GM23338 (cell line): ENCODE measurements at regions not wholly inside any gene's neighbourhood (a gene's known extent, or its start where the extent isn't known, plus 50 kb on each side); places are given as distances from the start of the nearest gene placed in this dataset.

ENCODE experiments used
- ATAC-seq: fragments of 200-7000 bp; cut with Tn5 transposase; 3 replicates; pipeline ENCODE4 v1.9.1; 2020
- DNase-seq: peaks from one replicate; pipeline ENCODE4 v3.0.0-alpha.2; 2015; ENCODE audit warnings: low spot score
- H2AFZ ChIP-seq: fragments of 200-600 bp; sonication (generic); 2 replicates; pipeline ENCODE4 v1.8.0; 2016; ENCODE audit warnings: antibody characterized with exemption, mild to moderate bottlenecking, moderate library complexity
- H3F3A ChIP-seq: fragments of 200-600 bp; sonication (generic); replicated peaks from 2 replicates; pipeline ENCODE4 v1.8.0; 2017; ENCODE audit warnings: antibody characterized with exemption, mixed run types, low read depth
- H3K27ac ChIP-seq: fragments of 200-600 bp; sonication (generic); 2 replicates; pipeline ENCODE4 v1.6.1; 2016; ENCODE audit warnings: low read depth
- H3K27me3 ChIP-seq: fragments of 200-600 bp; sonication (generic); 2 replicates; pipeline ENCODE4 v1.8.0; 2016; ENCODE audit warnings: mild to moderate bottlenecking, mixed run types, moderate library complexity; ENCODE audit not compliant: insufficient read depth
- H3K36me3 ChIP-seq: fragments of 200-600 bp; sonication (generic); 2 replicates; pipeline ENCODE4 v1.8.0; 2016; ENCODE audit warnings: mild to moderate bottlenecking; ENCODE audit not compliant: insufficient read depth
- H3K4me1 ChIP-seq: fragments of 200-600 bp; sonication (generic); 2 replicates; pipeline ENCODE4 v1.8.0; 2016; ENCODE audit warnings: mild to moderate bottlenecking, moderate library complexity; ENCODE audit not compliant: insufficient read depth
- H3K4me2 ChIP-seq: fragments of 200-600 bp; sonication (generic); 2 replicates; pipeline ENCODE4 v1.7.1; 2017; ENCODE audit warnings: mixed run types
- H3K4me3 ChIP-seq: fragments of 200-600 bp; sonication (generic); 2 replicates; pipeline ENCODE4 v1.6.1; 2016; ENCODE audit warnings: mixed run types
- H3K79me2 ChIP-seq: fragments of 200-600 bp; sonication (generic); replicated peaks from 2 replicates; pipeline ENCODE4 v1.8.0; 2017; ENCODE audit warnings: mild to moderate bottlenecking; ENCODE audit not compliant: insufficient read depth
- H3K9me2 ChIP-seq: fragments of 200-600 bp; sonication (generic); 2 replicates; pipeline ENCODE4 v1.8.0; 2017; ENCODE audit not compliant: insufficient read depth
- H4K20me1 ChIP-seq: fragments of 200-600 bp; sonication (generic); replicated peaks from 2 replicates; pipeline ENCODE4 v1.8.0; 2017; ENCODE audit warnings: mild to moderate bottlenecking; ENCODE audit not compliant: insufficient read depth
- H3K27ac Mint-ChIP-seq: 2 replicates; pipeline ENCODE4 v1.8.0; 2020; ENCODE audit warnings: inconsistent platforms, mild to moderate bottlenecking, moderate library complexity, mixed read lengths
- H3K27me3 Mint-ChIP-seq: 3 replicates; pipeline ENCODE4 v1.8.0; 2022; ENCODE audit warnings: low read depth, mild to moderate bottlenecking, moderate library complexity, mixed read lengths, inconsistent platforms; ENCODE audit not compliant: insufficient read depth, poor library complexity
- H3K36me3 Mint-ChIP-seq: 3 replicates; pipeline ENCODE4 v1.8.0; 2021; ENCODE audit warnings: low read depth, mild to moderate bottlenecking, inconsistent platforms, moderate library complexity, mixed read lengths
- H3K4me1 Mint-ChIP-seq: 3 replicates; pipeline ENCODE4 v1.8.0; 2020; ENCODE audit warnings: mild to moderate bottlenecking, inconsistent platforms, mixed read lengths
- H3K4me3 Mint-ChIP-seq: 3 replicates; pipeline ENCODE4 v1.8.0; 2021; ENCODE audit warnings: moderate library complexity, mild to moderate bottlenecking, inconsistent platforms, mixed read lengths
- H3K9me3 Mint-ChIP-seq: 3 replicates; pipeline ENCODE4 v1.8.0; 2020; ENCODE audit warnings: moderate library complexity, mild to moderate bottlenecking, inconsistent platforms, mixed read lengths
- CREB1 ChIP-seq: fragments of 250-450 bp; sonication (Bioruptor Pico); IDR thresholded peaks from 2 replicates; pipeline ENCODE4 v1.5.0; 2020; ENCODE audit warnings: low read depth, mild to moderate bottlenecking, moderate library complexity
- EZH2 ChIP-seq: fragments of 200-600 bp; sonication (generic); IDR thresholded peaks from one replicate; pipeline ENCODE4 v1.8.0; 2017; ENCODE audit warnings: antibody characterized with exemption, mild to moderate bottlenecking, low read depth; ENCODE audit not compliant: unreplicated experiment
- EZH2phosphoT487 ChIP-seq: fragments of 200-600 bp; sonication (generic); IDR thresholded peaks from one replicate; pipeline ENCODE4 v1.8.1; 2018; ENCODE audit warnings: antibody characterized with exemption; ENCODE audit not compliant: unreplicated experiment
- JUNB ChIP-seq: IDR thresholded peaks from one replicate; pipeline ENCODE4 v1.6.1; 2016; ENCODE audit warnings: antibody characterized with exemption; ENCODE audit not compliant: unreplicated experiment
- NANOG ChIP-seq: IDR thresholded peaks from 2 replicates; pipeline ENCODE4 v1.6.1; 2016; ENCODE audit warnings: antibody characterized with exemption, borderline replicate concordance
- ZNF114 ChIP-seq: fragments of 250-450 bp; sonication (Bioruptor Pico); IDR thresholded peaks from 2 replicates; pipeline ENCODE4 v1.5.0; 2020; ENCODE audit warnings: mild to moderate bottlenecking, moderate library complexity
- ZNF331 ChIP-seq: fragments of 250-450 bp; sonication (Bioruptor Pico); IDR thresholded peaks from 2 replicates; pipeline ENCODE4 v1.5.0; 2020; ENCODE audit warnings: low read depth, mild to moderate bottlenecking, moderate library complexity
- TF ChIP-seq, protein P1 (sequence below), 2 experiments: fragments of 200-600 bp in 1 of 2; sonication (generic) in 1 of 2; conservative IDR thresholded peaks; 2 replicates each; pipeline versions ENCODE4 v1.5.1 to v1.6.1; 2016 to 2017; ENCODE audit warnings: antibody characterized with exemption in 2 of 2, low read depth in 2 of 2, mild to moderate bottlenecking in 2 of 2, moderate library complexity in 1 of 2
- TF ChIP-seq, protein P2 (sequence below): IDR thresholded peaks from 2 replicates; pipeline ENCODE4 v1.6.1; 2016; ENCODE audit warnings: antibody characterized with exemption
- TF ChIP-seq, protein P3 (sequence below): IDR thresholded peaks from one replicate; pipeline ENCODE4 v1.6.1; 2018; ENCODE audit warnings: antibody characterized with exemption; ENCODE audit not compliant: unreplicated experiment

DNA sequence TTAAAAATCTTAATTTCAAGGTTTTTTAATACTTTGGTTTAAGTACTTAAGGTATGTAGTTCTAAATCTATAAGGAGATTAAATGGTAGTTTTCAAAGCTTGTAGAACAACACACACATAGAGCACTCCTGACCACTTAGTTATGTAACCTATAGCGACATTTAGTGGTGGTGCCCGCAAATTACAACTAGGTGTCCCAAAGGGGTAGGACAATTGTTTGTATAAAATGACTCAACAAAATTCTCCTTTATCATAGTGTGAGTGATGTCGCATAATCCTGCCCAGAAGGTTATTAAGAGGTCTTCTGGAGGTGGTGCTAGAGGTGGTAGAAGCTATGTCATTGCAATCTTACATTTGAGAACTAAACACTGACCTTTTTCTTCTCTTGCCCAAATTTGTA lies 373.0 kb upstream of the RASGEF1B start:
- Histone ChIP-seq H2AFZ (no peak overlapping the region), H3K4me2 (no peak overlapping the region), H3K27ac (no peak overlapping the region), H4K20me1 (no peaks in the 10 kb centered on the region), H3K9me2 (no peaks in the 10 kb centered on the region), H3K36me3 (no peaks in the 10 kb centered on the region), H3K4me3 (no peak overlapping the region), H3K79me2 (no peaks in the 10 kb centered on the region), H3F3A (no peaks in the 10 kb centered on the region), H3K27me3 (no peaks in the 10 kb centered on the region), H3K4me1 (no peaks in the 10 kb centered on the region)
- peak; percentile 94 for ATAC-seq
- Mint-ChIP-seq H3K36me3 (no peaks in the 10 kb centered on the region), H3K27ac (peak overlapping the region; percentile 94), H3K4me3 (no peak overlapping the region), H3K9me3 (no peaks in the 10 kb centered on the region), H3K4me1 (peaks cover 4% of the 10 kb centered on the region; the same call in 2 of the 3 replicates), H3K27me3 (peaks cover 2% of the 10 kb centered on the region)
- DNase-seq: peak; percentile 84
- TF ChIP-seq, protein P1, sequence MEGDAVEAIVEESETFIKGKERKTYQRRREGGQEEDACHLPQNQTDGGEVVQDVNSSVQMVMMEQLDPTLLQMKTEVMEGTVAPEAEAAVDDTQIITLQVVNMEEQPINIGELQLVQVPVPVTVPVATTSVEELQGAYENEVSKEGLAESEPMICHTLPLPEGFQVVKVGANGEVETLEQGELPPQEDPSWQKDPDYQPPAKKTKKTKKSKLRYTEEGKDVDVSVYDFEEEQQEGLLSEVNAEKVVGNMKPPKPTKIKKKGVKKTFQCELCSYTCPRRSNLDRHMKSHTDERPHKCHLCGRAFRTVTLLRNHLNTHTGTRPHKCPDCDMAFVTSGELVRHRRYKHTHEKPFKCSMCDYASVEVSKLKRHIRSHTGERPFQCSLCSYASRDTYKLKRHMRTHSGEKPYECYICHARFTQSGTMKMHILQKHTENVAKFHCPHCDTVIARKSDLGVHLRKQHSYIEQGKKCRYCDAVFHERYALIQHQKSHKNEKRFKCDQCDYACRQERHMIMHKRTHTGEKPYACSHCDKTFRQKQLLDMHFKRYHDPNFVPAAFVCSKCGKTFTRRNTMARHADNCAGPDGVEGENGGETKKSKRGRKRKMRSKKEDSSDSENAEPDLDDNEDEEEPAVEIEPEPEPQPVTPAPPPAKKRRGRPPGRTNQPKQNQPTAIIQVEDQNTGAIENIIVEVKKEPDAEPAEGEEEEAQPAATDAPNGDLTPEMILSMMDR (conservative IDR thresholded peaks at IDR 0.05; ENCODE audit: low read depth in 2 of 2): peak; percentile 78 to 82
- TF ChIP-seq JUNB: no peak
- TF ChIP-seq ZNF114 (CRISPR knock-in tag): no peak

DNA sequence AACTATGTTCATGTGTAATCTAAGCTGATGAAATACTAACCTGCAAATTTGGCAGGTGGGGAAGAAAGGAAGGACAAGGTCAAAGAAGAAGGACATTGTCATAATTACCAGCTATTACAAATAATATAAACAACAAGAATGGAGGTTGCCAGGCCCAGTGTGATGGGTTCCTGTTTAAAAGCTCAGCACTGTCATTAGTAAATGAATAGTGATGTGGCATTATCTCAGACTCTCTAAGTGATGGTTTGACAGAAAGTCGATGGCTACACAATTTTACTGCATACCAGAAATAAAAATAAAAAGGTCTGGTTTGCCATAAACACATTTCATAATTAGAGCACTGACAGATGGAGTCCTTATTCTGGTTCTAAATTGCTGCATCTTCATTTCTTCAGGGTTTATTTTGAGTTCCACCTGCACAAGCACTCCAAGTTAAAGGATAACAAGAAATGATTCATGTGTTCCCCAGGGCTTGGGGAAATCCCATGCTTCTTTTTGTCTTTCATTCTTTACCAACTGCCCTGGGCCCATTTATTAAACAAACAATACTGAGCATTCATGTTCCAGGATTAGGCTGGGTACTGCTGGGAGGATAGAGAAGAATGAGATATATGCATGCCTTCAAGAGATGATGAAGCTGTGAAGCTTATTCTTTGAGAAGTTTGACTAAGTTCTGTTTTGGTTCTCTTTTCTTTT lies 367.8 kb upstream of the RASGEF1B start:
- Histone ChIP-seq H3K4me3 (no peak overlapping the region), H4K20me1 (no peaks in the 10 kb centered on the region), H2AFZ (no peak overlapping the region), H3K9me2 (no peaks in the 10 kb centered on the region), H3K27me3 (no peaks in the 10 kb centered on the region), H3K36me3 (no peaks in the 10 kb centered on the region), H3K4me2 (no peak overlapping the region), H3F3A (no peaks in the 10 kb centered on the region), H3K27ac (no peak overlapping the region), H3K79me2 (no peaks in the 10 kb centered on the region), H3K4me1 (no peaks in the 10 kb centered on the region)
- no peak overlapping the region for H3K27ac Mint-ChIP-seq
- H3K36me3 Mint-ChIP-seq: no peaks in the 10 kb centered on the region
- no peak for DNase-seq
- no peak for ATAC-seq
- no peak overlapping the region for H3K4me3 Mint-ChIP-seq
- no peaks in the 10 kb centered on the region for H3K9me3 Mint-ChIP-seq
- H3K4me1 Mint-ChIP-seq: no peaks in the 10 kb centered on the region
- H3K27me3 Mint-ChIP-seq: no peaks in the 10 kb centered on the region
- no peak for TF ChIP-seq EZH2phosphoT487
- TF ChIP-seq, protein P1 (conservative IDR thresholded peaks at IDR 0.05; ENCODE audit: low read depth in 2 of 2): no peak
- TF ChIP-seq, protein P2, sequence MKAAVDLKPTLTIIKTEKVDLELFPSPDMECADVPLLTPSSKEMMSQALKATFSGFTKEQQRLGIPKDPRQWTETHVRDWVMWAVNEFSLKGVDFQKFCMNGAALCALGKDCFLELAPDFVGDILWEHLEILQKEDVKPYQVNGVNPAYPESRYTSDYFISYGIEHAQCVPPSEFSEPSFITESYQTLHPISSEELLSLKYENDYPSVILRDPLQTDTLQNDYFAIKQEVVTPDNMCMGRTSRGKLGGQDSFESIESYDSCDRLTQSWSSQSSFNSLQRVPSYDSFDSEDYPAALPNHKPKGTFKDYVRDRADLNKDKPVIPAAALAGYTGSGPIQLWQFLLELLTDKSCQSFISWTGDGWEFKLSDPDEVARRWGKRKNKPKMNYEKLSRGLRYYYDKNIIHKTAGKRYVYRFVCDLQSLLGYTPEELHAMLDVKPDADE: no peak
- TF ChIP-seq, protein P3, sequence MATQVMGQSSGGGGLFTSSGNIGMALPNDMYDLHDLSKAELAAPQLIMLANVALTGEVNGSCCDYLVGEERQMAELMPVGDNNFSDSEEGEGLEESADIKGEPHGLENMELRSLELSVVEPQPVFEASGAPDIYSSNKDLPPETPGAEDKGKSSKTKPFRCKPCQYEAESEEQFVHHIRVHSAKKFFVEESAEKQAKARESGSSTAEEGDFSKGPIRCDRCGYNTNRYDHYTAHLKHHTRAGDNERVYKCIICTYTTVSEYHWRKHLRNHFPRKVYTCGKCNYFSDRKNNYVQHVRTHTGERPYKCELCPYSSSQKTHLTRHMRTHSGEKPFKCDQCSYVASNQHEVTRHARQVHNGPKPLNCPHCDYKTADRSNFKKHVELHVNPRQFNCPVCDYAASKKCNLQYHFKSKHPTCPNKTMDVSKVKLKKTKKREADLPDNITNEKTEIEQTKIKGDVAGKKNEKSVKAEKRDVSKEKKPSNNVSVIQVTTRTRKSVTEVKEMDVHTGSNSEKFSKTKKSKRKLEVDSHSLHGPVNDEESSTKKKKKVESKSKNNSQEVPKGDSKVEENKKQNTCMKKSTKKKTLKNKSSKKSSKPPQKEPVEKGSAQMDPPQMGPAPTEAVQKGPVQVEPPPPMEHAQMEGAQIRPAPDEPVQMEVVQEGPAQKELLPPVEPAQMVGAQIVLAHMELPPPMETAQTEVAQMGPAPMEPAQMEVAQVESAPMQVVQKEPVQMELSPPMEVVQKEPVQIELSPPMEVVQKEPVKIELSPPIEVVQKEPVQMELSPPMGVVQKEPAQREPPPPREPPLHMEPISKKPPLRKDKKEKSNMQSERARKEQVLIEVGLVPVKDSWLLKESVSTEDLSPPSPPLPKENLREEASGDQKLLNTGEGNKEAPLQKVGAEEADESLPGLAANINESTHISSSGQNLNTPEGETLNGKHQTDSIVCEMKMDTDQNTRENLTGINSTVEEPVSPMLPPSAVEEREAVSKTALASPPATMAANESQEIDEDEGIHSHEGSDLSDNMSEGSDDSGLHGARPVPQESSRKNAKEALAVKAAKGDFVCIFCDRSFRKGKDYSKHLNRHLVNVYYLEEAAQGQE: no peak
- no peak for TF ChIP-seq NANOG
- no peak for TF ChIP-seq ZNF331 (CRISPR knock-in tag)
- TF ChIP-seq CREB1: no peak
- TF ChIP-seq EZH2: no peak
